ENCODE measurements at regions not wholly inside any gene's neighbourhood (a gene's known extent, or its start where the extent isn't known, plus 50 kb on each side); places are given as distances from the start of the nearest gene placed in this dataset.

DNA sequence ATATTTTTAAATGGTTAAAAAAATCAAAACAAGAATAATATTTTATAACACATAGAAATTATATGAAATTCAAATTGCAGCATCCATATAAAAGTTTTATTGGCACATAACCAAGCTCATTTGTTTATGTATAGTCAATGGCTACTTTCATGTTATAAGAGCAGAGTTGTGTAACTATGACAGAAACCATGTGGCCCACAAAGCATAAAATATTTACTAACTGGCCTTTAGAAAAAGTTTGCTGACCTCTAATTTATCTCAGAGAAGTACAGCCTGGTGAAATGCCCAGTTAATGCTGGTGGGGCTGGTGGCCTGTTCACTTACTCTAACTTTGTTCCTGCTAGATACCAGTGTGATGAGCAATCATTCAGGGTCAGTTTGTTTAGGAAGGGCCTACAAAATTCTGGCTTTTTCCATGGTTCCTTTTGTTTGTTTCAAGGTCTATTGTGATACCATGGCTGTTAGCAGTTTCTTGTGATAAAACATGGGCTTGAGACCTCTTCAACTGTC is 104.6 kb downstream of the PPP1R2C start:
- ChIA-PET CTCF (no interaction called here), POLR2A (no interaction called here)
- no peak for DNase-seq (ENCODE audit: low read depth, low spot score)
- H3K4me3 ChIP-seq (ENCODE audit: low read depth, low read length) = no peak overlapping the region
- TF ChIP-seq CTCF (IDR thresholded peaks at IDR 0.05; ENCODE audit: insufficient read depth, low read length, missing control alignments) = no peak

DNA sequence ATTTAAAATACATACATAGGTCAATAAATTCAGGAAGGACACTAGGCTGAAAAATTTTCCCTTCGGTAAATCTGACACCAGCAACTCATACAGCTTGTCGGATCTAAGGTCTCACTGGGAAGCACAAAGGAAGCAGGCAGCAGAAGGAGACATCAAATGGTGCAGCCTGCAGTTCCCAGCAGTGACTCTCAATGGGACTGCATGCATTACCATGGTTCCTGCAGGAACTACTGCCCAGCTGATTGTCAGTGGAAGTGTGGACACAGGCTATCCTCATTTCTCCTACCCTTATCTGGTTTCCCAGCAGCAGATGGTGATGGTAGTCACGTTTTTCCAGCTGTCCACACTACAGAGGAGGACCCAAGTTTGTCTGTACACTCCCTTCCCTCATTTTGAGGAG is 113.3 kb downstream of the PPP1R2C start:
- no peak for TF ChIP-seq CTCF (IDR thresholded peaks at IDR 0.05; ENCODE audit: insufficient read depth, low read length, missing control alignments)
- POLR2A ChIA-PET = no interaction called here
- H3K4me3 ChIP-seq (ENCODE audit: low read depth, low read length) = no peak overlapping the region
- DNase-seq (ENCODE audit: low read depth, low spot score) = no peak
- CTCF ChIA-PET = no interaction called here

DNA sequence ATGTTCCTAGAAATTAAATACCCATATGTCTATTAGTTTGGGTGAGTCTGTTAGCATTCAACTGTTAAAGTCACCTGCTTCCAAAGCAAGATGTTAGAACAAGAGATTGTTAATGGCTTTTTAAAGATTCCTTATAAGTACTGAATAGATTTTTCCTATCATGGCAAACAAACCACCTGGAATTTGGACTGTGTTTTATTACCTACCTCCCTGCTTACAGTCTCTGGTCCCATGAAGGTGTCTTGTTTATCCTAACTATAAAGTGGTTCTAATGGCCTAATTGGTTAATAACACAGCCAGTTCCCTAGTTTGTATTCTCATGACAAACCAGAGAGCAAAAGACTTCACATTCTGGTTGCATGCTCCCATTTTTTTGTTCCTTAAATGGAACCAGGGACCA is 149.5 kb downstream of the PPP1R2C start:
- no peak for DNase-seq (ENCODE audit: low read depth, low spot score)
- H3K4me3 ChIP-seq (ENCODE audit: low read depth, low read length) = no peak overlapping the region
- no peak for TF ChIP-seq CTCF (IDR thresholded peaks at IDR 0.05; ENCODE audit: insufficient read depth, low read length, missing control alignments)
- CTCF ChIA-PET = no interaction called here
- POLR2A ChIA-PET = no interaction called here

DNA sequence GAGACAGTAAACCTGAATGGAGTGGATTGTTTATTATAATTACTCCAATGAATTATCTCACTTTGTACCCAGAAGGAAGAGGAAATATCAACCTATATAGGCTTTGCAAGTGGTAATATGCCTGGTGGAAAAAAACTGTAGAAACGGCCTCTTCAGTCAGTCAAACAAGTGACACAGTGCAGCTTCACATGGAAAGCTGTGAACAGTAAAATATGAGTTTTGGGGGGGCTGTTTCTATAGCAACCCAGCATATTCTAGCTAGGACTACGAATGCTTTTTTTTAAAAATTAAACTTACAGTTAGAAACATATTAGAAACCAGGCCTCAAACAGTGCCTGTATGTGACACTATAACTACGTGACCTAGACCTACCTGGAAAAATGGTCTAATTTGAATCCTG is 150.1 kb downstream of the PPP1R2C start:
- H3K4me3 ChIP-seq (ENCODE audit: low read depth, low read length) = no peak overlapping the region
- DNase-seq (ENCODE audit: low read depth, low spot score) = no peak
- ChIA-PET CTCF (no interaction called here), POLR2A (no interaction called here)
- no peak for TF ChIP-seq CTCF (IDR thresholded peaks at IDR 0.05; ENCODE audit: insufficient read depth, low read length, missing control alignments)

- TF ChIP-seq CTCF (IDR thresholded peaks at IDR 0.05; ENCODE audit: insufficient read depth, low read length, missing control alignments) = no peak
- DNase-seq (ENCODE audit: low read depth, low spot score) = no peak
- no peak overlapping the region for H3K4me3 ChIP-seq (ENCODE audit: low read depth, low read length)
- POLR2A ChIA-PET = no interaction called here
- CTCF ChIA-PET = no interaction called here
Measured at GRCh38 chrX:42624524-42624923, 153.4 kb downstream of the PPP1R2C start.

DNA sequence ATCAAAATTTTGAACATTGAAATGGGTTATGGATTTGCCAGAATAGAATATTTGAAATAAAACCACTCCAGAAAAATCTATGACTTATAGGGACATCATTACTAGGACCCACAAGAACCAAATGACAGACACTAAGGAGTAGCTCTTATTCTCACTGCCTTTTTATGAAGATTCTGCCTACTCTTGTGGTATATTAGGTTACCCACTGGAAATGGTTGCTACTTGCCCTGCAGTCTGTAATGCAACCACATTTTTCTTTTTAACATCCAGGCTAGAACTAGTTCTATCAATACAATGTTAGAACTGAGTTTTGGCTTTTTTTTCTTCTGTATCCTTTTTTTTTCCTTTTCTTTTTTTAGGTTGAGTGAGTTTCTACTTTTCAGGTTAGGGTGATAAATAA is 158.9 kb downstream of the PPP1R2C start:
- no peak overlapping the region for H3K4me3 ChIP-seq (ENCODE audit: low read depth, low read length)
- POLR2A ChIA-PET = no interaction called here
- CTCF ChIA-PET = no interaction called here
- TF ChIP-seq CTCF (IDR thresholded peaks at IDR 0.05; ENCODE audit: insufficient read depth, low read length, missing control alignments) = no peak
- no peak for DNase-seq (ENCODE audit: low read depth, low spot score)

All from AG04449 (cell line).